ENCODE measurements at regions not wholly inside any gene's neighbourhood (a gene's known extent, or its start where the extent isn't known, plus 50 kb on each side); places are given as distances from the start of the nearest gene placed in this dataset.

DNA sequence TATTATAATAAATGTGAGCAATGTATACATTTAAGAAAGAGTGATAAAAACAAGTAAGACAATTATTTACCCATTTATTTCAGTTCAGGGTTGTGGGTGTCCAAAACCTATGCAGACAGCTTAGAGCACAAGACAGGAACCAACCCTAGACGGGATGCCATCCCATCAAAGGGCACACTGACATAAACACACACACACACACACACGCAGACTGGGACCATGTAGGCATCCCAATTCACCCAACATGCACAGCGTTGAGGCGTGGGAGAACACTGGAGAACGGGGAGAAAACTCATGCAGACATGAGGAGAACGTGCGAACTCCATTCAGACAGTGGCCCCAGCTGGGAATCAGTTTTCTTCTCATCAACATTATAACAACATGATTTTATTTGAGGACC lies 274.7 kb downstream of the USP25 start:
- DNase-seq = no peak
- Mint-ChIP-seq H3K4me1 (ENCODE audit: low read depth, unreplicated experiment) (no peaks in the 10 kb centered on the region), H3K27me3 (ENCODE audit: insufficient read depth, unreplicated experiment) (no peaks in the 10 kb centered on the region), H3K4me3 (ENCODE audit: unreplicated experiment) (no peak overlapping the region), H3K36me3 (ENCODE audit: insufficient read depth, unreplicated experiment) (no peaks in the 10 kb centered on the region), H3K27ac (ENCODE audit: unreplicated experiment) (no peak overlapping the region), H3K9me3 (ENCODE audit: unreplicated experiment) (no peaks in the 10 kb centered on the region)
- H3K4me1 ChIP-seq = no peaks in the 10 kb centered on the region; the same call in 1 of the 2 replicates
- H3K9me3 ChIP-seq = no peaks in the 10 kb centered on the region
- H3K4me3 ChIP-seq (ENCODE audit: low read depth, low read length) = no peak overlapping the region
- no peaks in the 10 kb centered on the region for H3K36me3 ChIP-seq (ENCODE audit: control insufficient read depth, insufficient read depth, low read length)
- BruUV-seq (replicated peaks) = no TSS peak
- TF ChIP-seq, protein P1, sequence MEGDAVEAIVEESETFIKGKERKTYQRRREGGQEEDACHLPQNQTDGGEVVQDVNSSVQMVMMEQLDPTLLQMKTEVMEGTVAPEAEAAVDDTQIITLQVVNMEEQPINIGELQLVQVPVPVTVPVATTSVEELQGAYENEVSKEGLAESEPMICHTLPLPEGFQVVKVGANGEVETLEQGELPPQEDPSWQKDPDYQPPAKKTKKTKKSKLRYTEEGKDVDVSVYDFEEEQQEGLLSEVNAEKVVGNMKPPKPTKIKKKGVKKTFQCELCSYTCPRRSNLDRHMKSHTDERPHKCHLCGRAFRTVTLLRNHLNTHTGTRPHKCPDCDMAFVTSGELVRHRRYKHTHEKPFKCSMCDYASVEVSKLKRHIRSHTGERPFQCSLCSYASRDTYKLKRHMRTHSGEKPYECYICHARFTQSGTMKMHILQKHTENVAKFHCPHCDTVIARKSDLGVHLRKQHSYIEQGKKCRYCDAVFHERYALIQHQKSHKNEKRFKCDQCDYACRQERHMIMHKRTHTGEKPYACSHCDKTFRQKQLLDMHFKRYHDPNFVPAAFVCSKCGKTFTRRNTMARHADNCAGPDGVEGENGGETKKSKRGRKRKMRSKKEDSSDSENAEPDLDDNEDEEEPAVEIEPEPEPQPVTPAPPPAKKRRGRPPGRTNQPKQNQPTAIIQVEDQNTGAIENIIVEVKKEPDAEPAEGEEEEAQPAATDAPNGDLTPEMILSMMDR (IDR thresholded peaks at IDR 0.05; ENCODE audit: insufficient read depth in 1 of 2, low read depth in 1 of 2, low read length in 1 of 2, severe bottlenecking in 1 of 2, unreplicated experiment in 1 of 2) = no peak
- intact Hi-C loops (cut with micrococcal nuclease; ENCODE audit: unreplicated experiment) = no loop called here
- ChIA-PET POLR2A (no interaction called here), CTCF (no interaction called here)
- no peaks in the 10 kb centered on the region for H3K27me3 ChIP-seq (replicated peaks; ENCODE audit: control insufficient read depth, insufficient read depth, low read length)

DNA sequence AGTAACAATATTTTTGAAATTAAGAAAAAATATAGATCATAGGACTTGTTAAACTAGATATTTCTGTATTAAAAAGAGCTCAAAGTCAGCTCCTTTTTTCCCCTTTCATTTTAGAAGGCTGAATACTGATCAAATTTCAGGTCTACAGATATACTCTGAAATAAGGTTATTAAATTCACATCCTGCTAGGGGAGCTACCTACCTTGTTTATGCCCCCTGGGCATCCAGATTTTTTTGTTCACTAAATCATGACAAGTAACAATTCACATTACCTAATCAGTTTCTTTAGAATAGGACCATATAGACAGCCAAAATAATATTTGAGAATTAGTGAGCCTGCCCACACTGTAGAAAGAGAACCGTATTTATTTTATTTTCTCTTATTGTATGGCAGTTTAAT lies 276.2 kb downstream of the USP25 start:
- no peaks in the 10 kb centered on the region; the same call in 1 of the 2 replicates for H3K4me1 ChIP-seq
- Mint-ChIP-seq H3K27me3 (ENCODE audit: insufficient read depth, unreplicated experiment) (no peaks in the 10 kb centered on the region), H3K27ac (ENCODE audit: unreplicated experiment) (no peak overlapping the region), H3K4me1 (ENCODE audit: low read depth, unreplicated experiment) (no peaks in the 10 kb centered on the region), H3K36me3 (ENCODE audit: insufficient read depth, unreplicated experiment) (no peaks in the 10 kb centered on the region), H3K9me3 (ENCODE audit: unreplicated experiment) (no peaks in the 10 kb centered on the region), H3K4me3 (ENCODE audit: unreplicated experiment) (no peak overlapping the region)
- TF ChIP-seq, protein P1 (IDR thresholded peaks at IDR 0.05; ENCODE audit: insufficient read depth in 1 of 2, low read depth in 1 of 2, low read length in 1 of 2, severe bottlenecking in 1 of 2, unreplicated experiment in 1 of 2) = no peak
- no TSS peak for BruUV-seq (replicated peaks)
- no peaks in the 10 kb centered on the region for H3K27me3 ChIP-seq (replicated peaks; ENCODE audit: control insufficient read depth, insufficient read depth, low read length)
- no peak for DNase-seq
- ChIA-PET POLR2A (no interaction called here), CTCF (interaction anchor here (0.7 kb wide), 1 partner anchor 242 kb away, joined by 3 read pairs; no protein-coding TSS in a partner anchor)
- intact Hi-C loops (cut with micrococcal nuclease; ENCODE audit: unreplicated experiment) = no loop called here
- H3K36me3 ChIP-seq (ENCODE audit: control insufficient read depth, insufficient read depth, low read length) = no peaks in the 10 kb centered on the region
- H3K4me3 ChIP-seq (ENCODE audit: low read depth, low read length) = no peak overlapping the region
- H3K9me3 ChIP-seq = no peaks in the 10 kb centered on the region

DNA sequence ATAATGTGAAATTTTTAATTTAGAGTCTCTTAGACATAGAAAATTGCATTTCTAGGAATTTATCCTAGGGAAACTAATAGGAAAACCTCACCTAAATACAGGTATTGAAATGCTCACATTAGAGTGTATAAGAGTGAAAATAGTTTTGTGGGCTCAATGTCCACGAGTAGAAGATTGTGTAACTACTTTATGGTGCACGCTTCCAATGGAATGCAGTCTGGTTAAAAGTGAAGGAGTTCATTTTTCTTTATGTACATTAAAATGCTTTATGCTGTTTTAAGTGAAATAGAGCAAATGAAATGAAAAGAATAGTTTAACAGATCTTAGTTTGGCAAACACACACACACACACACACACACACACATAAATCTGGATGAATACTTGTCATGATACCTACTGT lies 278.2 kb downstream of the USP25 start:
- Histone ChIP-seq H3K4me1 (no peaks in the 10 kb centered on the region; the same call in 1 of the 2 replicates), H3K9me3 (no peaks in the 10 kb centered on the region), H3K36me3 (ENCODE audit: control insufficient read depth, insufficient read depth, low read length) (no peaks in the 10 kb centered on the region), H3K27me3 (replicated peaks; ENCODE audit: control insufficient read depth, insufficient read depth, low read length) (no peaks in the 10 kb centered on the region), H3K4me3 (ENCODE audit: low read depth, low read length) (no peak overlapping the region)
- ChIA-PET CTCF (no interaction called here), POLR2A (no interaction called here)
- DNase-seq = no peak
- Mint-ChIP-seq H3K27ac (ENCODE audit: unreplicated experiment) (no peak overlapping the region), H3K9me3 (ENCODE audit: unreplicated experiment) (no peaks in the 10 kb centered on the region), H3K36me3 (ENCODE audit: insufficient read depth, unreplicated experiment) (no peaks in the 10 kb centered on the region), H3K27me3 (ENCODE audit: insufficient read depth, unreplicated experiment) (no peaks in the 10 kb centered on the region), H3K4me3 (ENCODE audit: unreplicated experiment) (no peak overlapping the region), H3K4me1 (ENCODE audit: low read depth, unreplicated experiment) (no peaks in the 10 kb centered on the region)
- intact Hi-C loops (cut with micrococcal nuclease; ENCODE audit: unreplicated experiment) = no loop called here
- TF ChIP-seq, protein P1 (IDR thresholded peaks at IDR 0.05; ENCODE audit: insufficient read depth in 1 of 2, low read depth in 1 of 2, low read length in 1 of 2, severe bottlenecking in 1 of 2, unreplicated experiment in 1 of 2) = no peak
- no TSS peak for BruUV-seq (replicated peaks)
